Liver (tissue), 3 donors: ENCODE measurements at regions not wholly inside any gene's neighbourhood (a gene's known extent, or its start where the extent isn't known, plus 50 kb on each side); places are given as distances from the start of the nearest gene placed in this dataset.

Experiments
- FOXA1 ChIP-seq: IDR thresholded peaks from 2 replicates; pipeline ENCODE4 v1.6.1; 2016; ENCODE audit warnings: antibody characterized with exemption
- RAD21 ChIP-seq, 2 donors: IDR thresholded peaks; 2 replicates each; pipeline ENCODE4 v1.6.1; 2016; ENCODE audit warnings: antibody characterized with exemption in 2 of 2, mild to moderate bottlenecking in 2 of 2
- SP1 ChIP-seq: IDR thresholded peaks from 2 replicates; pipeline ENCODE4 v1.6.1; 2018; ENCODE audit warnings: antibody characterized with exemption, mild to moderate bottlenecking
- TAF1 ChIP-seq: conservative IDR thresholded peaks from 2 replicates; pipeline ENCODE4 v1.6.1; 2016; ENCODE audit warnings: antibody characterized with exemption, mild to moderate bottlenecking
- TF ChIP-seq, protein P1 (sequence below): fragments of 150-350 bp; IDR thresholded peaks from 2 replicates; pipeline ENCODE4 v1.5.1; 2017; ENCODE audit warnings: improper control_type of control experiment, low read depth, low read length; ENCODE audit not compliant: missing input control
- donor health status: healthy.
- donor health status: healthy.

DNA sequence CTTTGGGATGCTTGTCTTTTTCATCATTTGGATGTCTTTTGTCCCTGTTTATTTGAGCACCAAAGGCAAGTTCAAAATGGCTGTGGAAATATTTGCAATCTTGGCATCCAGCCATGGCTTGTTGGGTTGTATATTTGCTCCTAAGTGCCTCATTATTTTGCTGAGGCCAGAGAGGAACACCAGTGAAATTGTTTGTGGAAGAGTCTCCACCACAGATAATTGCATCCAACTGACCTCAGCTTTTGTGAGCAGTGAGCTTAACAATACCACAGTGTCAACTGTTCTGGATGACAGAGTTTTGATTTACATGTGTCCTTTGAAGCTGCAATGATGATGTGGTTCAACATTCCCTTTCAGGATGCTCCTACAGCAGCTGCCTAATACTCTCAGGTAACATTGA lies 83.0 kb upstream of the KCNAB1 start:
- TF ChIP-seq, protein P1, sequence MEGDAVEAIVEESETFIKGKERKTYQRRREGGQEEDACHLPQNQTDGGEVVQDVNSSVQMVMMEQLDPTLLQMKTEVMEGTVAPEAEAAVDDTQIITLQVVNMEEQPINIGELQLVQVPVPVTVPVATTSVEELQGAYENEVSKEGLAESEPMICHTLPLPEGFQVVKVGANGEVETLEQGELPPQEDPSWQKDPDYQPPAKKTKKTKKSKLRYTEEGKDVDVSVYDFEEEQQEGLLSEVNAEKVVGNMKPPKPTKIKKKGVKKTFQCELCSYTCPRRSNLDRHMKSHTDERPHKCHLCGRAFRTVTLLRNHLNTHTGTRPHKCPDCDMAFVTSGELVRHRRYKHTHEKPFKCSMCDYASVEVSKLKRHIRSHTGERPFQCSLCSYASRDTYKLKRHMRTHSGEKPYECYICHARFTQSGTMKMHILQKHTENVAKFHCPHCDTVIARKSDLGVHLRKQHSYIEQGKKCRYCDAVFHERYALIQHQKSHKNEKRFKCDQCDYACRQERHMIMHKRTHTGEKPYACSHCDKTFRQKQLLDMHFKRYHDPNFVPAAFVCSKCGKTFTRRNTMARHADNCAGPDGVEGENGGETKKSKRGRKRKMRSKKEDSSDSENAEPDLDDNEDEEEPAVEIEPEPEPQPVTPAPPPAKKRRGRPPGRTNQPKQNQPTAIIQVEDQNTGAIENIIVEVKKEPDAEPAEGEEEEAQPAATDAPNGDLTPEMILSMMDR = no peak
- TF ChIP-seq RAD21 (IDR thresholded peaks at IDR 0.05) (no peak), SP1 (no peak), FOXA1 (no peak), TAF1 (no peak)
